GM19035 (cell line): ENCODE measurements at regions not wholly inside any gene's neighbourhood (a gene's known extent, or its start where the extent isn't known, plus 50 kb on each side); places are given as distances from the start of the nearest gene placed in this dataset.
"Not testable (repeated sequence)": the region's sequence is repeated elsewhere in the genome, so short reads cannot be mapped to it uniquely, and the experiment has no call there.

Experiments
- ATAC-seq: cut with Tn5 transposase; IDR thresholded peaks from one replicate; pipeline ENCODE4 v1.9.1; 2021; ENCODE audit not compliant: unreplicated experiment

DNA sequence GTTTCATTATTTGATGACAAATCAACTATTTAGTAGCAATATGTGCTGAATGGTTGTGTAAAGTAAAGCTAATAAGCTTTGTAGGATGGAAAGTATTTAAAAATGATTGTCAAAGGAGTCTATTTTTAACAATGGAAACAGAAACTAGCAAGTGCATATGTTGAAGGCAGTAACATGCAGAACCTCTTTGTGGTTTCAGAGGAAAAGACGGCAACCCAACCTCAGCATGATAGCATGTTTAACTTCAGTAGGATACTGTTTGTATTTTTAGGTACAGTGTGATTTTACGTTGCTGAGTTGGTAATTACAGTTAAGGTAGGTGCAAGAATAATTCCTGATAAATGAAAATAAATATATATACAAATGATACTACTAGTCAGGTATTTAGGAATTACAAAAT is 545.4 kb downstream of the CDY1 start:
- peak; percentile 60 for ATAC-seq

DNA sequence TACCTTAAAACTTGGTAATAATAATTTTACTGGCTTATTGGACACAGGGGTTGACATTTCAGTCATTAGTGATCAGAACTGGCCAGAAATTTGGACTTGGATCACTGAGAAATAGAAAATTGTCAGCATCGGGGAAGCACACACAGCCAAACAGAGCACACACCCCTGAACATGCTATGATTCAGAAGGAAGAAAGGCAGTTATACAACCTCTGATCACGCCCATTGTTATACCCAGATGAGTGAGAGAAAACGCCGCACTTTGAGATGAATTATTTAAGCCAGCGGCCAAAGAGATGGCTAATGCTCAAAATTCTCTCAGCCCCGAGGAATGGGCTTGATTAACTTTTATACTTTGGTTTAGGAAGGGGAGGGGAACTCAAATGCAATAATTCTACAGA is 557.4 kb downstream of the CDY1 start:
- ATAC-seq = not testable (repeated sequence)

DNA sequence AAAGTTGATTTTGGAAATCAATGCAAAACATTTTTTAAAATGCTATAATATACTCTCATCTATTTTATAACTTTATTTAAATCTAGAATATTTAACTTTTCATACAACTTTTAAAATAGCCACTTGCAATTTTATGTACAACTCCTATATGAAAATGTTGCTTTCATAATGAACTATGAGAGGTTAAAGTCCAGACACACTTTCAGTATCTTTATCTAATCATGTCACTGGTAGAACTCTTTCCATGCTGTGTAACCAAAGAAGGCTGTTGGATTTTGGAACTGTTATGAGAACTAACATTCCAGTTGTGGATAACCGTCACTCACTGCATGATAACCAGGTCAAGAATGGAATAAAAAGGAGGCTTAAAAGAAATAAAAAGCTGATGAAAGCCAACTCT is 603.1 kb downstream of the CDY1 start:
- ATAC-seq = not testable (repeated sequence)

DNA sequence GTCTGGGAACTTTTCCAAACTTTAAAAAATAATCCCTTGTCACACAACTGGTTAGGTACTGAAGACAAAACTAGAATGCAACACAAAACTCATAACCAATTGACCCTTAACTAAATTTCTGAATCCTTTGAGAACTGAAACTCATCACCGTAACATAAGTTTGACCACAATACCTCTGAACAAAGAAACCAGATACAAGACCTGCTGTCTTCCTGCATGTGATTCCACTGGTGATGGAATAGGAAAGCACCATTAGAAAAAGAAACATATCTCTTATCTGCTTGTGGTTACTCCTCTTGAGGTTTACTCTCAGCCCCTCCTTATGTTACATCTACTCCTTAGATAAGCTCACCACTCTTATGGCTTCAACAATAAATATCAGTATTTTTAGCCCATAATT is 603.6 kb downstream of the CDY1 start:
- ATAC-seq = not testable (repeated sequence)

DNA sequence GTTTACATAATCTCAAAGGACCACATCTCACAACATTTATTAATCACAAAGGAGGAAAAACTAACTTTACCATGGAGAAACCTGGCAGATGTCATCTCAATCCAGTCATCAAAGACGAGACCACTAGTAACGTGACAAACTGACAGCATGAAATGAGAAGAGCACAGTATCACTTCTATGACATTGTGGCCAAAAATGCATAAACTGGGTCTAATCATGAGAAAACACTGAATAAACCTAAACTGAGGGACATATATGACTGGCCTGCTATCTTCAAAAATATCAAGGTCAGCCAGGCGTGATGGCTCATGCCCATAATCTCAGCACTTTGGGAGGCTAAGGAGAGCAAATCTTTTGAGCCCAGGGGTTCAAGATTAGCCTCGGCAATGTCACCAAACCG is 619.0 kb downstream of the CDY1 start:
- not testable (repeated sequence) for ATAC-seq

DNA sequence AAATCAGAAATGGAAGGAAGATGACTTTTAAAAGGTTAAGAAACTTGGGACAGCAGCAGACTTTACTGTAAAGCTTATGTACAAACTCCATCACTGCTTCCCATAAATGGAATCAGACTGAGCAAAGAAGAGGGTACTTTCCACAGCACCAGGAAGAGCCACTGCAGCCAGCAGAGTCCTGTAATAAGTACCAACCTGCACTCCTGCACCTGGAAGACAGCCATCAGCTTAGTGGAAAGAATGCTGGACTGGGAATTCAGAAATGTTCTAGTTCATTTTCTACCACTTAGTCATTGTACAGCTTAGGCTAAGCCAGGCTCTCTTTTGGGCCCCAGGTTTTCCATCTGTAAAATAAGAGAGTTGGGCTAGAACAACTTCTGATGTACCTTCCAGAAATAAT is 632.3 kb downstream of the CDY1 start:
- not testable (repeated sequence) for ATAC-seq

DNA sequence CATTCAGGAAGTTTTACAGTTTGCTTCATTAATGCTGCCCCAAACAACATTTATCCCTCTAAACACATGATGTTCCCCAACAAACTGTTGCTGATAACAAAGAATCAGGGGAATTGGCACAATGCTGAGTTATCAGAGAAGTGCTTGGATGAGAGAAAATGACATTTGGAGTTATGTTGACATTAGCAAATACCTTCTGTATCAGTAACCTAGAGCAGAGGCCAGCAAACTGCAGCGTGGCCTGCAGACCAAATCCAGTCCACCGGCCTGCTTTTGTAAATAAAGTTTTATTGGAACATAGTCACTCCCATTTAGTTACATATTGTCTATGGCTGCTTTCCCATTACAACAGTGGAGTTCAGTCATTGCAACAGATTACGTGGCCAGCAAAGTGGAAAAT is 643.5 kb downstream of the CDY1 start:
- not testable (repeated sequence) for ATAC-seq

DNA sequence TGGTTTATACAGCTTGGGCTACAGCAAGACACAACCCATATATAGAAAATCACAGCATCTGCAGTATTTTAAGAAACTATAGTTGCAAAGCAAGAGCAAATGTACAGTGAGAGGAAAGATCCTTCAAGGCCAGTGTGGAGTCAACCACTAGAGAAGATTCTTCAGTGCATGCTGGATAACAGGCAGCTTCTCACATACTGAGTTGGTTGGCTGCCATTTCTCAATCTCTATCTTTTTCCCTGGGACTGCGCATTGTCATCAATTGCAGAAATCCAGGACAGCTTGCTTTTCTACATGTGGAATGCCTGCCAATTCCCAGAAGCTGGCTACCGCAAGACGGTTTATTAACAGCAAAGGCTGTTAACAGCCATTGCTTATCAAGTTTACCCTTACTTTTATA is 646.5 kb downstream of the CDY1 start:
- ATAC-seq = not testable (repeated sequence)

DNA sequence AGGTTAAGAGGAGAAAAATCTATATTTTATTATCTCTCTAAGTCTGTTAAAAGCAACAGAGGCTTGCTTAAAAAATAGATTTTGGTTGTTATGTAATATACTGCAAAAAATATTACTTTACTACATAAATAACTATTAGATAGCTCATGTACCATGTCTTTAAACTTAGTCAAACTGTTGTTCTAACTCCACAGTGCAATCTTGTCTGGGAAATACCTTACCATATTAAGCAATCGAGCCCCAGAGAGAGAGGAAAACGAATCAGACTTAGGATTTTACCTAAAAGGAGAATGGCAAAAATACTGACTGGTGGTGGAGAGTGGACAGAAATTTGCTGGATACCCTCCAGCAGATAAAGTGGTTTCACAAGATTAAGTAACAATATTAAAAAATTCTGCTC is 647.0 kb downstream of the CDY1 start:
- ATAC-seq = not testable (repeated sequence)

DNA sequence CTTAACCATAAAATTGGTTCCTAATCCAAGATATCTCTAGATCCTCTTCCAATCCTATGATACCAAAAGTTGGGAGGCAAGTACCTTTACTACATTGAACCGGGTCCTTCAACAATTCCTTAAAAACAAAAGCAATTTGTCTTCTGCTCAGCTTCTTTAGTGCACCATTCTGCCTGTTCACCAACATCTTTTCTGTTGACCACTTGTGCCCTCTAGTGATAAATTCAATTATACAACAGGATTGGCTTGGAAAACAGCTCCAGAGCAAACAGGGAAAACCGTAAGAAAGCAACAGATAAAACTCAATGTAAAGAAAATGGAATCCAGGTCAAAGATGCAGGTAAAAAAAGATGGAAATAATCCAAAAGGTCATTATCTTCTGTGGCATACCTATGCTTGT is 651.2 kb downstream of the CDY1 start:
- not testable (repeated sequence) for ATAC-seq

DNA sequence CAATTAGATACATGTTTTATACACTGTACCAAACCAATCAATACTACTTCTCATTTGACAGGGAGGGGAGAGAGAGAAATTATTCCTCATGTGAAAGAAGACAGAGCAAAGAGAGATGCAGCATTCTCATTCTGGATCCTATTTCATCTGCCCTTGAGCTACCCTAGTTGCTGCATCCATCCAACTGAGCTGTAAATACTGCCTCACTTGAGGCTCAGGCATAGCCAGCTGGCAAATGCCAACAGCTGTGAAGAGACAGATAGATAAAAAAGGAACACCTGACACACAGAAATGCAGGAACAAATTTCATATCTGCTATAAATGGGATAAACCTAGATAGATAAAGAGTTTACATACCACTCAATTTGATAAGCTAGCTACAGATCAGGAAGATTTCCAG is 684.1 kb downstream of the CDY1 start:
- not testable (repeated sequence) for ATAC-seq

DNA sequence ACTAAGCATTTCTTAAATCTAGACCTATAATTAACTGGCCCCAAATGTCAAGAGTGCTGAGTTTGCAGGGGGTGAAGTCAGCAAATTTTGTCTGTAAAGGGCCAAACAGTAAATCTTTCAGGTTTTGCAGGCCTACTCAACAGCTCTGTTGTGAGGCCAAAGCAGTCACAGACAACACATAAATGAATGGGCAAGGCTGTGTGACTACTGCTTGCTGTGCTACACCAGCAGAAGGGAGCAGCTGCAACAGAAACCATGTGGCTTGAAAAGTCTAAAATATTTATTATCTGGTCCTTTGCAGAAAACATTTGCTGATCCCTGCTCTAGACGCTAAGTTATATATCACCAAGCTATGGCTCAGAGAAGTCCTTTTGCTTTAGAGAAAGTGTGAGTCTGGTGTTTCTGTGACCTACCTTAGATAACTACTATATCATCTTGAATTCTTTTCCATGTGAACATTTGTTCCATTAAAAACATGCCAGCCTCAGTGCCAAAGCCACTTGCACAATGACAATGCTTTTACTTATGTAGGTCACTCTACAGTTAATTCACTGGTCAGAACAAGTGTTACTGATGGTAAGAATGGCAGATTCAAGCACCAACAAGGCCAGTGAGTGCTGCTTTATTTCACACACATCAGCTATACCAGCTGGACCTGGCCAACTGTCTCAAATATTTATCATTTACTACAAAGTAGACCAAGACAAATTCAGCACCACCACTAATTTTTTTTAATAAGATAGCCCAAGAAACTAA is 684.9 kb downstream of the CDY1 start:
- not testable (repeated sequence) for ATAC-seq

DNA sequence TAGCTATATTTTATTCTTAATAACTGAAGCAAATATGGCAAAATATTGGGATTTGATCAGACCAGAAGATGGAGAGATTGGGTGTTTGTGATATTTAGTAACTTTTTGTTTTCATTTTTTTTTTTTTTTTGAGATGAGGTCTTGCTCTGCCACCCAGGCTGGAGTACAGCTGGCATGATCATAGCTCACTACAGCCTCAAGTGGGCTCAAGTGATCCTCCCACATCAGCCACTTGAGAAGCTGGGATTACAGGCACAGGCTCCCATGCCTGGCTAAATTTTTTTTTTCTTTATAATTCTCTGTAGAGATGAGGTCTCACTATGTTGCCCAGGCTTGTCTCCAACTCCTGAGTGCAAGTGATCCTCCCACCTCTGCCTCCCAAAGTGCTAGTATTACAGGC is 686.4 kb downstream of the CDY1 start:
- not testable (repeated sequence) for ATAC-seq

DNA sequence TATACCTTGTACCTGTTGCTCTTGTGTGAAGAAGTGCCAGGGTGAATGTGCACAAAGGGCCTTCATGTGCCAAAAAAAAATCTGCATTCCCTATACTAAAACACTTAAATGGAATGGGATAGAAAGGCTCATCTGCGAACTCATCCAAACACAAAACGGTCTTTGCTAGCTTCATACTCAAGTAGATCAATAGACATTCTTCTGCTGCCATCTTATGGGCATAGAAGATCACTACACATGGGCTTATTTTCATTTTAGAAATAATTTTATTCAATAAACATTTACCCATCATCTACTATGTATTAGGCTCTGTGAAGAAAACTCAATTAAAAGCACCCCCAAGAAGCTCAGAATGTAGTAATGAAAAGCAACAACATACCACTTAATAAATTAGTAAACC is 693.1 kb downstream of the CDY1 start:
- ATAC-seq = not testable (repeated sequence)

DNA sequence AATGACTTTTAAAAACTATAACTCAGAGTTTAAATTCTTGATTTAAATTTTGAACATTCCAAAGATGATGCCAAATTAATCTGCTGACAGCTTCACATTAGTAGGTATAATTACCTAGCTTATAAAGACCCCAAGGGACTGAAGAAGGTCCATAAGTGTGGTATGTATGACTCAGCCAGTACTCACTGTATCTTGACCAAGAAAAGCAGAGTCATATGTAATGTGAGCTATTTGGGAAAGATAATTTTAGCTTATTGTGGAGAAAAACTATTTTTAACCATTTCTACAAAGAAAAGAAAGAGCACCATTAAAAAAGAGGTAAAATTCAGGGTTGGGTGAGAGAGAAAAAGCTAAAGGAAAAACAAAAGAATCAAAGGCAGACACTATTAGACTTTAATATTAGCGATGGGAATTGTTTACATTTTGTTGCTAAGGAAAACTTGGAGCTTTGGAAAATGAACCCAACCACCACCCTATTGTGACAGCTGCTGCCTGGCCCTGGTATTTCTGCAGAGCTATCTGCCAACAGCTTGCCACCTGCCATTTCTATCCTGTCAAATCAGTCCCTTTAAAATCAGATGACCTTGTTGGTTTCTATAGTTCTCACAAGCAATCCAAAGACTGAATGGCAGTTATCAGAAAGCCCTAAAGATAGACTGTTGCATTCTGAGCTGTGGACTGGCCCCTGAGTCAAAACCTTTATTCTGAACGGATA is 697.7 kb downstream of the CDY1 start:
- ATAC-seq = not testable (repeated sequence)

DNA sequence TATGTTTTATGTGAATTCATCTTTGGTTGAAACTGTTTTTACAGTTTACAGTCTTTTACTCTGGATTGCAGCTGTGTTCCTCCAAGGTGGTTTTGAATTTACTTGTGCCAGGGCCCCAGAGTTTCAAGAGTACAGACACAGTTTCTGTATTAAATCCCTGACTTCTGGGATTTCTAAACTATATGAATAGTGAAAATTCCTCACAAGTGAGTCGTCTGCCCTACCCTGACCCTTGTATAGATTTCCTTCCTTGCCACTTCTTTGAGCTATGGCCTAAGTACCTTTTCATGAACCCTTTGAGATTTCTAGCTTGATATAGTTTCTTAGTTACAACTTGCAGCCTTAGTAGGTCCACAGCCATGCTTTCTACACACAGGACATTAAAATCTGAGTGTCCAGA is 700.8 kb downstream of the CDY1 start:
- not testable (repeated sequence) for ATAC-seq

DNA sequence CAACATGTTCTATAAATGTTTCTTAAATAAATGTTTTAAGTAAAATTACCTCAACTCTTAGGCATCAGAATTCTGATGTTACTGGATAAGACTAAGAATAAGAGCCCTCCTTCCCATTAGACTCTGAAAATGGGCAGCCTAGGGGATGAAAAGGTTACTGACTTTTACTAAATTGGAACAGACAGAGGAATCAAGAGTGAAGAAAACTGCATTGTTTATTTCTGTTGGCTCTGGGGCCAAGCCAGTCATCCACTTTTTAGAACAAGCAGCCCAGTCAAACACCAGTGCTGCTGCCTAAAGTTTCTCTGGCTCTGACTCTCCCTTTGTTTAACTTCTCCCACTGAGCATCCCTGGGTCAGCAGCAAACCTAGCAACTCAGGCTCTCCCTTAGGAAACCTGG is 731.0 kb downstream of the CDY1 start:
- not testable (repeated sequence) for ATAC-seq

DNA sequence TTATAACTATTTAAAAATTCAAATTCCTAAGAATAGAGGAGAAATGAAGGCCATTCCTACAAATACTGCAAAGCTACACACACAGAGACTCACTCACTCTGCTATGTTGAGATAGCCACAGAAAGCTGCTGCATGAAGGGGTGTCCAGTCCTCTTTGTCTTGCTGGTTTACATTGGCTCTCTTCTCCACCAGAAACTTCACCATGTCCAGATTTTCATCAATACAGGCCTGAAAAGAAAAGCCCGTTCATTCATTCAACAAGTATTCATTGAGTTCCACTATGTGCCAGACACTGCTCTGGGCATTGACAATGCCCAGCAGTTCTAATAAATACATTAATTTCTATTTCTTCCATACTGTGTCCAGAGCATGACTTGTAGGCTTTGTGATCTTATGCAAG is 732.3 kb downstream of the CDY1 start:
- no peak for ATAC-seq

DNA sequence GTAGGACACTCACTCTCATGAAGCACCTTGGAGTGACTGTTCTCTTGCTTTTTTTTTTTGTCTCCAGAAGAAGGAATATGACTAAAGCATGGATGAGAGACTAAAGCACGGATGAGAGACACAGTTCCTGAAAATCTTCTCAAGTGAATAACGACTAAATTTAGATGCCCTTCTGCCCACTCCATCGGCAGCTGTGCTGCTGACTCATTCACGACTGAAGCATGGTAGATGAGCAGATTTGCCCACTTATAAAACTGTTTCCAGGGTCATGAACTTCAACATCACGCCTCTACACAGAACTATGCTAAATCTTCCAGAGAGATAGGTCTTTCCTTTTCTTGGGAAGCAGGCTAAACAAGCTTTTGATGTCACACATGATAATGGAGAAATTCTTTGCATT is 738.0 kb downstream of the CDY1 start:
- ATAC-seq = not testable (repeated sequence)

DNA sequence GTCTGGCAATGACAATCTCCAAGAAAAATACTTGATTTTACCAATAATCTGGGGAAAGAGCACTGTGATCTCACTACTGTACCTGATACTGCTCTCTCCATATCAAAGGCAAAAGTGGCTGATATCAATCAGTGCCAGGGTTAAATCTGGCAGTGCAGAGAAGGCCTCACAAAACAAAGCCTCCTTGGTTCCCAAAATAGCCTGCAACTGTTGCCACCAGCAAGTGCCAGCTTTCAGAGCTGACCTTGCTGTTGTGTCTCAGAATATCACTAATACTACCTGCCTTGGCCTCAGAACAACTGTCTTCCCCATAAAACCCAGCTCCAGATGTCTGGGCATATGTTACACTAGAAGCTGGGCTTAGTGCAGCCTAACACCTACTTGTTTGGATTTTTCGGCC is 738.6 kb downstream of the CDY1 start:
- not testable (repeated sequence) for ATAC-seq

DNA sequence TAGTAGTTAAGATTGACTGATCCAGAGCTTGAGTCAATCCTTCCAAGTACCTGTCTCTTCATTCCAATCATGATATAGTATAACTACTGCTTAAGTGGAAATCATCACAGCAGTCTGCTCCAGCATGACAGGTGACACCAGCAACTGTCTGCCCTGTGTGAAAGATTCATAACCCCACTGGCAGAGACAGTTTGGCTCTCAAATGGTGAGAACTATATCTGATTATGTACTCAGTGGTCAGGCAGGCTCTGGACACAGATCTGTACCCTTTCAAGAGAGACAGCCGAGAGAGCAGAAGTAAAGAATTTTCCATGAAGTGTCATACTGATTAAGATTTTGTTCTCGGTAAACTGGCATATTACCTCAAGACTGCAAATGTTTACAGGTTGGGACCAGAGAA is 741.5 kb downstream of the CDY1 start:
- not testable (repeated sequence) for ATAC-seq

DNA sequence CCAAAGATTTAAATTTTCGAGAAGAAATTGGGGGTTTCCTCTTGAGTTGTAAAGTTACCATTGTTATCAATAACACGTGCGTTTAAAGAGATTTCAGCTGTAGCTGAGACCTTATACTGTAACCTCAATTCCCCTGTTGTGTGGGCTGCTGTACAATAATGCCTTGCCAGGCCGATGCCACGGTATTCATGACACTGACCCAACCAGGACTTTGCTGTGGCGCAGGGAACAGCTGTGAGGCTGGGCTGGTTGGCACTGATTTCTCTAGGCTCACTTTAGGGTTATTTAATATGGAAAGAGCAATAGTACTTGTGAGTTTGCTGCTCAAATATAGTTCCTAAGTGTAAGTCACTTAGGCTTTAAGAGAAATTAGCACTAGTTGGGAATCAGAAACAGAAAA is 744.2 kb downstream of the CDY1 start:
- ATAC-seq = not testable (repeated sequence)
